HL-60 (cell line): ENCODE measurements at regions not wholly inside any gene's neighbourhood (a gene's known extent, or its start where the extent isn't known, plus 50 kb on each side); places are given as distances from the start of the nearest gene placed in this dataset.

Source experiments
- DNase-seq, 2 experiments: peaks; one replicate each; pipeline ENCODE4 v3.0.0-alpha.2; 2010 to 2020; ENCODE audit warnings: low read depth in 1 of 2, low spot score in 1 of 2
- H3K27ac ChIP-seq: fragments of 250-450 bp; sonication (Bioruptor Pico); replicated peaks from 2 replicates; pipeline ENCODE4 v1.5.1; 2020; ENCODE audit warnings: mild to moderate bottlenecking, moderate library complexity
- H3K27me3 ChIP-seq: fragments of 250-450 bp; sonication (Bioruptor Pico); 2 replicates; pipeline ENCODE4 v1.5.1; 2021; ENCODE audit warnings: mild to moderate bottlenecking, moderate library complexity; ENCODE audit not compliant: insufficient read depth, poor library complexity, severe bottlenecking
- H3K4me3 ChIP-seq: replicated peaks from 2 replicates; pipeline ENCODE4 v1.5.1; 2011; ENCODE audit warnings: mild to moderate bottlenecking, control low read depth, low read length; ENCODE audit not compliant: insufficient read depth
- GABPA ChIP-seq: IDR thresholded peaks from 2 replicates; pipeline ENCODE4 v1.6.1; 2012; ENCODE audit warnings: low read depth
- POLR2AphosphoS5 ChIP-seq: IDR thresholded peaks from 2 replicates; pipeline ENCODE4 v1.6.1; 2012; ENCODE audit warnings: low read depth
- SPI1 ChIP-seq: IDR thresholded peaks from 2 replicates; pipeline ENCODE4 v1.6.1; 2012; ENCODE audit warnings: low read depth, mild to moderate bottlenecking, borderline replicate concordance
- TF ChIP-seq, protein P1 (sequence below): IDR thresholded peaks from one replicate; pipeline ENCODE4 v1.5.1; 2011; ENCODE audit warnings: low read length, control low read depth, inconsistent platforms; ENCODE audit not compliant: insufficient read depth
- TF ChIP-seq, protein P2 (sequence below): IDR thresholded peaks from 2 replicates; pipeline ENCODE4 v1.6.1; 2012; ENCODE audit warnings: low read depth; ENCODE audit not compliant: insufficient replicate concordance

DNA sequence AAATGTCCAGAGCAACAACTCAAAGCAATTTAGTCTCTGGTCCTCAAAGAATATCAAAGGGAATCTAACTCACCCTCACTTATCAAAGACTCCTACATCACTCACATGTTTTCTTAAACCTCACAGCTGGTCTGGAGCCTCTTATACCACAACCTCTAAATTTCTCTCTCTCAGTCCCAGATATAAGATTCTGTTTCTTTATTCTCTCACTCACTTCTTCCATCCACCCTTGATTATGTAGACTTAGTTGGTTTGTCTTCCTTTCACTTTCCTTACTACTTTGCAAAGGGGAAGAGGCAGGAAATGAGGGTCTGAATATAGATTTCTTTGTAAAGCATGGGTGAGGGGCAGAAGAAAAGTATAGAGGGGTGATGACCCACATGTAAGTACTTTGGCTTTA, 75.4 kb upstream of the STARD4 start:
- TF ChIP-seq, protein P1, sequence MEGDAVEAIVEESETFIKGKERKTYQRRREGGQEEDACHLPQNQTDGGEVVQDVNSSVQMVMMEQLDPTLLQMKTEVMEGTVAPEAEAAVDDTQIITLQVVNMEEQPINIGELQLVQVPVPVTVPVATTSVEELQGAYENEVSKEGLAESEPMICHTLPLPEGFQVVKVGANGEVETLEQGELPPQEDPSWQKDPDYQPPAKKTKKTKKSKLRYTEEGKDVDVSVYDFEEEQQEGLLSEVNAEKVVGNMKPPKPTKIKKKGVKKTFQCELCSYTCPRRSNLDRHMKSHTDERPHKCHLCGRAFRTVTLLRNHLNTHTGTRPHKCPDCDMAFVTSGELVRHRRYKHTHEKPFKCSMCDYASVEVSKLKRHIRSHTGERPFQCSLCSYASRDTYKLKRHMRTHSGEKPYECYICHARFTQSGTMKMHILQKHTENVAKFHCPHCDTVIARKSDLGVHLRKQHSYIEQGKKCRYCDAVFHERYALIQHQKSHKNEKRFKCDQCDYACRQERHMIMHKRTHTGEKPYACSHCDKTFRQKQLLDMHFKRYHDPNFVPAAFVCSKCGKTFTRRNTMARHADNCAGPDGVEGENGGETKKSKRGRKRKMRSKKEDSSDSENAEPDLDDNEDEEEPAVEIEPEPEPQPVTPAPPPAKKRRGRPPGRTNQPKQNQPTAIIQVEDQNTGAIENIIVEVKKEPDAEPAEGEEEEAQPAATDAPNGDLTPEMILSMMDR: no peak
- TF ChIP-seq GABPA (no peak), POLR2AphosphoS5 (no peak), SPI1 (no peak)
- TF ChIP-seq, protein P2, sequence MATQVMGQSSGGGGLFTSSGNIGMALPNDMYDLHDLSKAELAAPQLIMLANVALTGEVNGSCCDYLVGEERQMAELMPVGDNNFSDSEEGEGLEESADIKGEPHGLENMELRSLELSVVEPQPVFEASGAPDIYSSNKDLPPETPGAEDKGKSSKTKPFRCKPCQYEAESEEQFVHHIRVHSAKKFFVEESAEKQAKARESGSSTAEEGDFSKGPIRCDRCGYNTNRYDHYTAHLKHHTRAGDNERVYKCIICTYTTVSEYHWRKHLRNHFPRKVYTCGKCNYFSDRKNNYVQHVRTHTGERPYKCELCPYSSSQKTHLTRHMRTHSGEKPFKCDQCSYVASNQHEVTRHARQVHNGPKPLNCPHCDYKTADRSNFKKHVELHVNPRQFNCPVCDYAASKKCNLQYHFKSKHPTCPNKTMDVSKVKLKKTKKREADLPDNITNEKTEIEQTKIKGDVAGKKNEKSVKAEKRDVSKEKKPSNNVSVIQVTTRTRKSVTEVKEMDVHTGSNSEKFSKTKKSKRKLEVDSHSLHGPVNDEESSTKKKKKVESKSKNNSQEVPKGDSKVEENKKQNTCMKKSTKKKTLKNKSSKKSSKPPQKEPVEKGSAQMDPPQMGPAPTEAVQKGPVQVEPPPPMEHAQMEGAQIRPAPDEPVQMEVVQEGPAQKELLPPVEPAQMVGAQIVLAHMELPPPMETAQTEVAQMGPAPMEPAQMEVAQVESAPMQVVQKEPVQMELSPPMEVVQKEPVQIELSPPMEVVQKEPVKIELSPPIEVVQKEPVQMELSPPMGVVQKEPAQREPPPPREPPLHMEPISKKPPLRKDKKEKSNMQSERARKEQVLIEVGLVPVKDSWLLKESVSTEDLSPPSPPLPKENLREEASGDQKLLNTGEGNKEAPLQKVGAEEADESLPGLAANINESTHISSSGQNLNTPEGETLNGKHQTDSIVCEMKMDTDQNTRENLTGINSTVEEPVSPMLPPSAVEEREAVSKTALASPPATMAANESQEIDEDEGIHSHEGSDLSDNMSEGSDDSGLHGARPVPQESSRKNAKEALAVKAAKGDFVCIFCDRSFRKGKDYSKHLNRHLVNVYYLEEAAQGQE: no peak
- H3K27ac ChIP-seq: no peak overlapping the region
- no peak for DNase-seq
- H3K4me3 ChIP-seq: no peak overlapping the region
- no peaks in the 10 kb centered on the region for H3K27me3 ChIP-seq

DNA sequence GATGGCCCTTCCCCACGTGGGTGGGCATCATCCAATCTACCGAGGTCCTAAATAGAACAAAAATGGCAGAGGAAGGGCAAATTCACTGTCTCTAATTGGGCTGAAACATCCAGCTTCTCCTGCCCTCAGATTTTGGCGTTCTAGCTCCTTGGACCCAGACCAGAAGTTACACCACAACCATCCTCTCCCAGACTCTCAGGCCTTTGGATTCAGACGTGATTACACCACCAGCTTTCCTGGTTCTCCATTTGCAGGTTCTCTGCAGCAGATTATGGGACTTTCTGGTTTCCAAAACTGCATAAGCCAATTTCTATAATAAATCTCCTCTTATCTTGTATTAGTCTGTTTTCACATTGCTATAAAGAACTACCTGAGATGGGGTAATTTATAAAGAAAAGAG, 73.6 kb upstream of the STARD4 start:
- no peaks in the 10 kb centered on the region for H3K27me3 ChIP-seq
- no peak overlapping the region for H3K27ac ChIP-seq
- no peak for DNase-seq
- no peak overlapping the region for H3K4me3 ChIP-seq
- TF ChIP-seq, protein P1: no peak

DNA sequence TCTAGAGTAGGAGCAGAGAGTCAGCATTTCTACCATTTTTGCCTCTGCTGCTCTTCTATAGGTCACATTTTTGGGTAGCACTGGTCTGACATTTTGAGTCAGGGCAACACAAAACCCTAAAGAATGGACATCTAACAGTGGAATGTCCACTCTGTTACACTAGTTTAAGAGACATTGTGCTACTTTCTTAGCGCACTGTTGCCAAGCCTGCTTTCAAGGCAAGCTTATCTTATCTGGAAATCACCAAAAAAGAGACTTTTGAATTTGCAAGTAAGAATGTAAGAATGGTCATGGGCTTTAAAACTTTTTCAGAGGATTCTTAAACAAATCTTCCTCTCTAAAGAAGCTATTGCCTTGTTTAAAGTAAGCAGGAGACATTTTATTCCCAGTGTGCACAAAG, 73.0 kb upstream of the STARD4 start:
- Histone ChIP-seq H3K27me3 (no peaks in the 10 kb centered on the region), H3K4me3 (no peak overlapping the region), H3K27ac (no peak overlapping the region)
- TF ChIP-seq SPI1: no peak
- TF ChIP-seq POLR2AphosphoS5: no peak
- no peak for TF ChIP-seq GABPA
- TF ChIP-seq, protein P2: no peak
- TF ChIP-seq, protein P1: no peak
- no peak for DNase-seq

DNA sequence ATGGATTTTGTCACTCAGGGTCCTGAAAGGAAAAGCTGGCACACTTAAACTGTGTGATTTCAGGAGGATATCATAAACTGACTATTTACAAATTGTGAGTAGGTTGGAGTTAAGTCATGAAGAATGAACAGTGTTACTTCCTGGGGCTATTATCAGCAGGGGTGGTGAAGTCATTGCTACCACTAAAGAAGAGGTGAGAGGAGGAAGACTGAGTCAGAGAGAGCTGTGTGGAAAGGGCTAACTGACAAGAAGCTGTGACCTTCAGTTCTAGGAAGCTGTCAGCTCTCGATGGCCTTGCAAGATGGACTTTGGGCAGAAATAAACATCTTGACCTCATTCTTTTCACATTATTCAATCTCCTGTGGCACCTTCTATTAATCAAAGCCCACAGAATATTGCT, 72.3 kb upstream of the STARD4 start:
- no peak overlapping the region for H3K4me3 ChIP-seq
- no peak overlapping the region for H3K27ac ChIP-seq
- TF ChIP-seq, protein P1: no peak
- TF ChIP-seq SPI1: no peak
- TF ChIP-seq, protein P2: no peak
- TF ChIP-seq POLR2AphosphoS5: no peak
- TF ChIP-seq GABPA: no peak
- DNase-seq: peak in 1 of 2 experiments; percentile 2
- H3K27me3 ChIP-seq: no peaks in the 10 kb centered on the region
